ENCODE measurements at regions not wholly inside any gene's neighbourhood (a gene's known extent, or its start where the extent isn't known, plus 50 kb on each side); places are given as distances from the start of the nearest gene placed in this dataset.
A peak's percentile ranks its signal among the peaks of the same experiment; 100 is the strongest.

DNA sequence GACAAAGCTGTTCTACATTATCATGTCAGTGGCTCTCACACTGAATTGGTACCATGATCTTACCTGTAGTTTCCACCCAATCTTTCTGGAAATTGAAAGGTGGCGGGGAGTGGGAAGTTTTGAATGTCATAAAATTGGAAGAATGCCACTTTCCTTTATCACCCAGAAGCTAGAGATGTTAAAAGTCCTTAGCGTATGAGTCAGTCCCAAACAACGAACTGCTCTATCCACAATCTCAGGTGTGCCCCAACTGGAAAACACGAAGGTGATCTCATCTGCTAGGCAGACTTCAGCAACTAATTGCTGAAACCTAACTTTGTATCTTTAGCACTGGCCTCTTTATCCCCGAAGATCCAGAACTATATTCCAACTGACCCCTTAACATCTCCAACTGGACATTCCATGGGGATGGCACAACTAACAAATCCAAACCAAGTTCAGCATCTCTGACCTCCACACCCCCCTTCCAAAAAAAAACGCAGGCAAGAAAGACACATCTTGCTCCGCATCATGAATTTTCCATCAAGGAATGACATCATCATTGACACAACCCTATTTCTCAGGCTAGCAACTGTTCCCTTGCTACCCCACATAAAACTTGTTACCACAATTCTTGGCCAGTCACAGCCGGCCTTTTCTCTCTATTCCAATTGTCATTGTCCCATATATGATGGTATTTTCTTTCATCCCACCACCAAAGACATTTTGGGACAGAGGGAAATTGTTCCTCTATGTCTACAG lies 175.4 kb downstream of the KLF12 start:
- CTCF ChIA-PET = no interaction called here
- Mint-ChIP-seq H3K36me3 (peaks cover 11% of the 10 kb centered on the region), H3K9me3 (peaks cover 2% of the 10 kb centered on the region), H3K4me3 (no peak overlapping the region), H3K4me1 (peaks cover 9% of the 10 kb centered on the region), H3K27ac (no peak overlapping the region), H3K27me3 (no peaks in the 10 kb centered on the region)
- DNase-seq = no peak

DNA sequence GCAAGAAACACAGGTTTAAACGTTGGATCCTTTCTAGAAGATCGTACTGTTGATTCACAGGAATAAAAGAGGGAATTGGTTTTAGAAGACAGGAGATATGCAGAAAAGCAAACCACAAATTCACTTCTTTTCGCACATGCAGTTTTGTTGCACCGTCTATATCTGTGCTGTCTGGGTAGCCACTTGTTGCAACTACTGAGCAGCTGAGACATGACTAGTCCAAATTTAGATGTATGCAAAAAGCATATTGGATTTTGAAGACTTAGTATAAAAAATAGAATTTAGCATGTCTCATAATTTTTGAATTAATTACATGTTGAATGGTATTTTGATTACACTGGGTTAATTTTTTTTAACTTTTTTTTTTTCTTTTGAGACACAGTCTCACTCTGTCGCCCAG lies 176.3 kb downstream of the KLF12 start:
- no peak overlapping the region for H3K27ac Mint-ChIP-seq
- H3K36me3 Mint-ChIP-seq = peaks cover 11% of the 10 kb centered on the region
- peaks cover 9% of the 10 kb centered on the region for H3K4me1 Mint-ChIP-seq
- H3K4me3 Mint-ChIP-seq = no peak overlapping the region
- no peak for DNase-seq
- CTCF ChIA-PET = interaction anchor here (0.7 kb wide), 1 partner anchor 185 kb away, joined by 3 read pairs; no protein-coding TSS in a partner anchor
- peaks cover 2% of the 10 kb centered on the region for H3K9me3 Mint-ChIP-seq
- H3K27me3 Mint-ChIP-seq = no peaks in the 10 kb centered on the region

DNA sequence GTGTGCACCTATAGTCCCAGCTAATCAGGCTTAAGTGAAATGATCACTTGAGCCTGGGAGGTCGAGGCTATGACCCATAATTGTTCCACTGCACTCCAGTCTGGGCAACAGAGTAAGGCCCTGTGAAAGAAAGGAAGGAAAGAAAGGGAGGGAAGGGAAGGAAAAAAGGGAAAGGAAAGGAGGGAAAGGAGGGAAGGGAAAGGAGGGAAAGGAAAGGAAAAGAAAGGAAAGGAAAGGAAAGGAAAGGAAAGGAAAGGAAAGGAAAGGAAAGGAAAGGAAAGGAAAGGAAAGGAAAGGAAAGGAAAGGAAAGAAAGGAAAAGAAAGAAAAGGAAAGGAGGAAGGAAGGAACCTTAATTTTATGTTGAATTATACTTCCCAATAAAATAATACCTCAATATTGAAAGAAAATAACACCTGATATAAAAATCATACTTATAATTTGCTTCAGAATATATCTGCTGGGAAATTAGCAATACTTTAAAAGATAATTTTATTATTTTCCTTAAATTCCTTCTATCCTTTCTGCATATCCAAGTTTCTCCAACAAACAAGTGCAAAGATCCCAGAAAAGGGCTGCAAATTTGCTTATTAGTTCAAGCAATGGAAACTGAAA lies 177.3 kb downstream of the KLF12 start:
- Mint-ChIP-seq H3K4me1 (peaks cover 18% of the 10 kb centered on the region), H3K36me3 (peaks cover 10% of the 10 kb centered on the region), H3K27me3 (no peaks in the 10 kb centered on the region), H3K27ac (no peak overlapping the region), H3K4me3 (no peak overlapping the region), H3K9me3 (peaks cover 2% of the 10 kb centered on the region)
- no peak for DNase-seq
- CTCF ChIA-PET = no interaction called here

DNA sequence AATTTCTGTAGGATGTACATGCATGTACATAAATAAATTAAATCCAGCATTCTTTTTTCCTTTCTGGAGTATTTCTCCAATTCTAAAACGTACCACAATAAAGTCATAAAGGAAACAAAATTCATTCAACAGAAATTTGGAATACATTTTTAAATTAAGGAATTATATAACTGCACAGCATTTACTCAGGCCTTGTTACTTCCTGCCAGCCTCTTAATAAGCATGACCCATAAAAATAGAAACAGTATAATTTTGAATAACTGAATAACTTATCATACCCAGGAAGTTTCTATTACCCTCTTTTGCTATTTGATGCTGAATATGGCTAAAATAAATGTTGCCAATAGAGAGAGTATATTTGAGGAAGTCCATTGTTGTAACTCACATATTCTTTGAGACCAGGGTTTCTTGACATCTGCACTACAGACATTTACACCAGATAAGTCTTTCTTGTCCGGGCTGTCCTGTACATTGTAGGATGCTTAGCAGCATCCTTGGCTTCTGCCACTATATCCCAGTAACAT lies 178.2 kb downstream of the KLF12 start:
- H3K36me3 Mint-ChIP-seq = peaks cover 4% of the 10 kb centered on the region
- peaks cover 12% of the 10 kb centered on the region for H3K4me1 Mint-ChIP-seq
- DNase-seq = no peak
- H3K27ac Mint-ChIP-seq = no peak overlapping the region
- CTCF ChIA-PET = no interaction called here
- H3K27me3 Mint-ChIP-seq = no peaks in the 10 kb centered on the region
- no peak overlapping the region for H3K4me3 Mint-ChIP-seq
- H3K9me3 Mint-ChIP-seq = no peaks in the 10 kb centered on the region

DNA sequence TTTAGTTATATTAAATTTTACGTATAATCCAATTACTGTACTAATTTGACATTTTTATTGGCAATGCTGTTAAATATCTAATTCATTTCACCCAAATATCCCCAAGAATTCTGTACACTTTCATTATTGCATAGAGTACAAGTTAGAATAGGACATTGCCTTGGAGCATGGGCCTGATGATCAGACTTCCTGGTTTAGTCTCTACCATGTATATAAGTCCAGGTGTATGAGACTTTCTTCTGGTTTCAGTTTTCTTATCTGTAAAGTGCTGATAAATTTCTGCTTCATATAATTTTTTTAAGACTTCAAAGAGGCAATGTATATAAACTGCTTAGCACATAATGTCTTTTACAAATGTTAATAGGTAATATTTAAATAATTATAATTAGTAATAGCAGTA lies 179.4 kb downstream of the KLF12 start:
- Mint-ChIP-seq H3K4me3 (no peak overlapping the region), H3K9me3 (no peaks in the 10 kb centered on the region), H3K27me3 (no peaks in the 10 kb centered on the region), H3K4me1 (peaks cover 11% of the 10 kb centered on the region), H3K36me3 (peaks cover 6% of the 10 kb centered on the region), H3K27ac (no peak overlapping the region)
- CTCF ChIA-PET = no interaction called here
- DNase-seq = no peak

DNA sequence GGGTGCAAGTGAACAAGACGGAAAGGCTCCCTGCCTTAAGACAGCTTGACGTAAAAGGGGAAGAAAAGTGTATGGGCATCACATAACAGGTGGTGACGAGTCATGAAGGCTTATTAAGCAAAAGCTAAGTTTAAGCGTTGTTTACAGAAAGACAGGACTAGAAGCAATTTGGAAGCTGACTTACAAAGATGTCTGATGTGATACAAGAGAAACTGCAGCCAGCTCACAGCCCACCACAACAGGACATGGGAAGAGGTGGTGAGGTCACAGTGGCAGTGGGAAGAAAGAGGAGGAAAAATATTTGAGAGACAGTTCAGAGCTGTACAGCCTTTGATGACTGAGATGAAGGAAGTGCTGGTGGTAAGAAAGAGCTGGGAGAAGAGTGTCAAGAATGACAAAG lies 181.6 kb downstream of the KLF12 start:
- CTCF ChIA-PET = no interaction called here
- H3K9me3 Mint-ChIP-seq = no peaks in the 10 kb centered on the region
- H3K27me3 Mint-ChIP-seq = no peaks in the 10 kb centered on the region
- DNase-seq = no peak
- H3K4me1 Mint-ChIP-seq = peaks cover 24% of the 10 kb centered on the region
- peaks cover 12% of the 10 kb centered on the region for H3K36me3 Mint-ChIP-seq
- H3K4me3 Mint-ChIP-seq = no peak overlapping the region
- H3K27ac Mint-ChIP-seq = no peak overlapping the region

DNA sequence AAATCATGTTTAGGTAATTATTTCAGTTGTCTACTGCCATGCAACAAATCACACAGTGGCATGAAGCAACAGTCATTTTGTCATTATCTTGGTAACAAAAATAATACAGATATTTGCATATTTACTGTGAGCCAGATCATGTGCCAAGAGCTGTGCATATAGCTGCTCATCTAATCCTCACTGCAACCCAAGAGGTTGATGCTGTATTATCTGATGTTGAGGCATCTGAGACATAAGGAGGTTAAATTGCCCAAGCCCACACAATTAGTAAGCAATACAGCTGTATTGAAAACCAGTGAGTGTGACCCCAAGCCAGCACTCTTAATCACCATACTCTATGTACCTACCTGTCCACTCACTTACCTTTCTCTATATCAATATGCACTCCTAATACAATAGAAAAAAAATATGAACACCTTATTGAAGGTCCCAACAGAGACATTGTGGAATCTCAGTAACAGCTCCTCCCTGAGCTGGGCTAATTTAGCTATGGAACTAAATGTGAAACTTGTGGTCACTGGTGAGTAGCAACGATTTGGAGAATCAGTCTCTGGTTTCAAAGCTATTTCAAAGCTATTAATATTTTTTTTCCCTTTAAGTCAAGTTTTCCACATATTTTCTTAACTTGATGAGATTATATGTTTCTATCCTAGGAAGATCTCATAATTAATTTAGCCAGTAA lies 185.2 kb downstream of the KLF12 start:
- DNase-seq = no peak
- CTCF ChIA-PET = no interaction called here
- H3K4me1 Mint-ChIP-seq = peaks cover 35% of the 10 kb centered on the region
- H3K36me3 Mint-ChIP-seq = peaks cover 14% of the 10 kb centered on the region
- H3K9me3 Mint-ChIP-seq = no peaks in the 10 kb centered on the region
- H3K27ac Mint-ChIP-seq = no peak overlapping the region
- no peak overlapping the region for H3K4me3 Mint-ChIP-seq
- H3K27me3 Mint-ChIP-seq = no peaks in the 10 kb centered on the region

DNA sequence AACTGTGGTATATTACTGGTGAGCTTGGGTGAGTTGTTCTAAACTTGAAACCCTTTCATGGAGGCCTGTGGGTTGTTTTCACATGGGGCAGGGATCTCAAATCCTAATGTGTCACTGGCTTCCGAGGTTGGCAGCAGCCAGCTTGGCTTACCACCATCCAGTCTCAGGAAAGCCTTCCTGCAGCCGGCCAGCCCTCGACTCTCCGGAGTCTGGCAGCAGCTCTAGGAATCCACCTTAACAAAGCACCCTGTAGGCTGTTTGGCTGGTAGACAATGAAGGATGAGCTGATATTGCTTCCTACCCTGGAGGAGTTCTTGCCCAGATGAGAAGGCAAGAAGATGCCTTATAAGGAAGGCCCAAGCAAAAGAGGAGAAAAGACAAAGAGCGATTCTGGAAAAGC lies 188.3 kb downstream of the KLF12 start:
- H3K27ac Mint-ChIP-seq = no peak overlapping the region
- H3K36me3 Mint-ChIP-seq = peaks cover 32% of the 10 kb centered on the region
- no peak for DNase-seq
- H3K4me1 Mint-ChIP-seq = peaks cover 44% of the 10 kb centered on the region
- H3K9me3 Mint-ChIP-seq = no peaks in the 10 kb centered on the region
- no peaks in the 10 kb centered on the region for H3K27me3 Mint-ChIP-seq
- H3K4me3 Mint-ChIP-seq = no peak overlapping the region
- CTCF ChIA-PET = interaction anchor here (1.0 to 1.4 kb wide), 3 partner anchors 14 to 342 kb away, joined by 3 to 5 read pairs (median 4); no protein-coding TSS in a partner anchor

DNA sequence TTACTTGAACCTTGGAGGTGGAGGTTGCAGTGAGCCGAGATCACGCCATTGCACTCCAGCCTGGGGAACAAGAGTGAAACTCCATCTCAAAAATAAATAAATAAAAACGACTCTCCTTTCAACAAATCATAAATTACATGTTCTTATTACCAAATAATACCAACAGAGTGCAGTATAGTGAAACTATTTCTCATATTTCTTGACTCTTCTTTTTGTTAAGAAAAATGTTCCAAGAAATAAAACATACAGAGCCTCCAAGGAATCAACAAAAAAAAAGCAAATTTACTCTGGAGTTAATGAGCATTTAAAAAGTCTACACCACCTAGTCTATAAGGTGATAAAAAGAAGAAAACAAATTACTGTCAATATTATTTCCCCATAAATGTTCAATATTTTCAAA lies 188.8 kb downstream of the KLF12 start:
- Mint-ChIP-seq H3K4me1 (peaks cover 48% of the 10 kb centered on the region), H3K4me3 (no peak overlapping the region), H3K27me3 (no peaks in the 10 kb centered on the region), H3K36me3 (peaks cover 35% of the 10 kb centered on the region), H3K27ac (no peak overlapping the region), H3K9me3 (no peaks in the 10 kb centered on the region)
- CTCF ChIA-PET = interaction anchor here (1.4 kb wide), 1 partner anchor 343 kb away, joined by 5 read pairs; no protein-coding TSS in a partner anchor
- no peak for DNase-seq

DNA sequence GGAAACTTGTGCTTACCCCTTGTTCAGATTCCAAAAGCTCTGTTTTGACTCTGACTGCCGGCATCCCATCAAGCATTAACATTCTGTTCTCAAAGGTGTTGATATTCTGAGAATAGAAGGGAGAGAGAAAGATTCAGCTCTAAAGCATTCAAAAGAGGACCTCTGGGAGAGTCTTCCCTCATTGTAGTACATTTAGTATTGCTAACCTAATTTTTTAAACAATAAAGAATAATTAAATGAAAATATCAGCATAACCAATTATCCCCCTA lies 190.3 kb downstream of the KLF12 start:
- peak overlapping the region; percentile 76 for H3K27ac Mint-ChIP-seq
- DNase-seq = no peak
- H3K36me3 Mint-ChIP-seq = peaks cover 38% of the 10 kb centered on the region
- H3K27me3 Mint-ChIP-seq = no peaks in the 10 kb centered on the region
- H3K9me3 Mint-ChIP-seq = no peaks in the 10 kb centered on the region
- CTCF ChIA-PET = interaction anchor here (1.1 kb wide), 1 partner anchor 343 kb away, joined by 4 read pairs; no protein-coding TSS in a partner anchor
- H3K4me3 Mint-ChIP-seq = no peak overlapping the region
- H3K4me1 Mint-ChIP-seq = peaks cover 52% of the 10 kb centered on the region

DNA sequence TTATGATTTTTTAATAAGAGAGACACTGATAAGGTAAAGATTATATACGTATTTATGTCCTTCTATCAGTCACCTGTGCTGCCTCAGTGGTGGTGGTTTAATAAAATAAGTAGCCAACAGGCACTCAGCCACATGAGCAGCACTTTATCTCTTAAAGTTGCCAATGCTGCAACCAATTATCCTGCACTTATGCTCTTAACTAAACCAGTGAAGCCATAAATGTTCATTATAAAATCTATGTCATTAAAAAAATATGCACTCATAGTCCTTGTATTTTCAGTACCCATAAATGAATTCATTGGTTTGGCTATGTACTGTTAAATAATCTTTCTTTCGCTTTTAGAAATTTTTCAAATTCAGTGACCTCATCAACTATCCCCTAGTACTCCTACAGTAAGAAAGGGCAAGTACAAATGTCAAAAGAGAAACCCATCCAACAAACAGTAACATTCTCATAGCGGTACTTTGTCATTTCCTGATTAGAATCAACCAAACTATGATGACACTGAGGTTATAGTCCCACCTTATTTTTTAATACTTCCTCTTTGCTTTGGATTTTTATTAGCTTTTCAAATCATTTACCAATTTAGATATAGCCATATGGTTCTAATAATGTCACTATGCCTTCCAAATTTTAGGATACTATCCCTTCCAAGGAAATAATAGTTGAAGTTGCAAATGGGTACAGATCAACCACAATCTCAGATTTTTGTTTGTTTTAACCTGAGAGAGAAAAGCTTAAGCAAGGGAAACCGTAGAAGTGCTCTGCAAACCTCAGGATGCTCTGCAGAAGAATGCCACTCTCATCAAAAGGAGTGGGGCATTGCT lies 190.9 kb downstream of the KLF12 start:
- H3K27me3 Mint-ChIP-seq = no peaks in the 10 kb centered on the region
- CTCF ChIA-PET = interaction anchor here (1.1 to 2.2 kb wide), 2 partner anchors 343 to 344 kb away, joined by 4 to 6 read pairs; no protein-coding TSS in a partner anchor
- H3K27ac Mint-ChIP-seq = peak overlapping the region; percentile 76

DNA sequence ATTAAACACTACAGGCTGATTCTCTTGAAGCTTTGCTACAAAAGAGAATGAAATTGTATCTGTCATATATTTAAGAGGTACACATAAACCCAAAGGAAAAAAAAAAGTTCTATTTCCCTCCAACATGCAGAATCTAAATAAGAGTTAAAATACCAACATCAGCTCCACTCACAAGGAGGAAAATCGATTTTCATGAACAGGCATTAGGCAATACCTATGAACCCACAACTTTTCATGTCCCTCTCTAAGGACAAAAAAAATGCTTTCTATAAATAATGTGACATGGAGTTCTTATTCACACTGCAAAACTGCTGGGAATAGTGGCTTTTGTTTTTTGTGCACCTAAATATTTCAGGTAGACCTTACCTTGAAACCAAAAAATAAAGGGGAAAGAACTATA lies 192.5 kb downstream of the KLF12 start:
- Mint-ChIP-seq H3K4me1 (peaks cover 45% of the 10 kb centered on the region), H3K27ac (no peak overlapping the region), H3K4me3 (no peak overlapping the region), H3K27me3 (no peaks in the 10 kb centered on the region), H3K36me3 (peaks cover 33% of the 10 kb centered on the region), H3K9me3 (no peaks in the 10 kb centered on the region)
- no peak for DNase-seq
- CTCF ChIA-PET = interaction anchor here (2.2 kb wide), 1 partner anchor 345 kb away, joined by 6 read pairs; no protein-coding TSS in a partner anchor

More for the DNA sequence above, 190.9 kb downstream of the KLF12 start:
- Mint-ChIP-seq H3K4me1 (peaks cover 46% of the 10 kb centered on the region), H3K9me3 (no peaks in the 10 kb centered on the region), H3K36me3 (peaks cover 34% of the 10 kb centered on the region), H3K4me3 (no peak overlapping the region)
- DNase-seq = no peak

DNA sequence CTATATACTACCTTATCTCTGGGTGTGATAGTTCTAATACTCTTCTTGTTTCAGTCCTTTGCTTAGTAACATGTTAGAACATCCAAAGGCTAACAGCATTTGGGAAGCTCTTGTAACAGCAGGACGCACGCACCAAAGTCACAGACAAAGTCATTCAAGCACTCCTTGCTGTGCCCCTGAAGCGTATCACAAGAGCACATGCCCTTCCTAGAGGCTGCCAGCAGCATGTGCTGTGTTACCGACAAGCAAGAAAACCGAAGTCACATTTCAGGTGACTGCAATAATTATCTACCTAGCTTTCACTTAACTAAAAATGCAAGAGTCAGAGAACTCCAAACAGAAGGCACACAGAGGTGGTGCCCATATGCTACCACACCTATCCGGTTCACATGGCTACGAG lies 194.1 kb downstream of the KLF12 start:
- Mint-ChIP-seq H3K9me3 (no peaks in the 10 kb centered on the region), H3K4me1 (peaks cover 38% of the 10 kb centered on the region), H3K36me3 (peaks cover 42% of the 10 kb centered on the region), H3K27ac (peak overlapping the region; percentile 16), H3K27me3 (no peaks in the 10 kb centered on the region), H3K4me3 (no peak overlapping the region)
- CTCF ChIA-PET = no interaction called here
- DNase-seq = no peak

DNA sequence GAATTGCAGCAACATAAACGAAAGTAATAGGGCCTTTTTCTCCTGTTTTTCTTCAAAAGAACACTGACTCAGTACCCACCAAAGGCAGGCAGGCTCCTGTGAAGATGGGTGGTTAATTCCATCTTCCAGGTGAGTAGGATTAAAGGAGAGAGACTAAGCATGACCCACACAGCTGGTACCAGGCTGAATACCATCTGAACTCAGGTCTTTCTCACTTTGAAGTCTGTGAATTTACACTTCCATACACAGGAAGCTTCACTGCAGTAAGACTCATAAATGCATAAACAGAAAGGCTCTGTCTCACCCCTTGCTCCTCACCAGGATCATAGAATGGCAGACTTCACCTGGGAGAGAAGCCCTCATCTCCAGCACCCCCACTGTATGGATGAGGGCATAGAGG lies 194.6 kb downstream of the KLF12 start:
- no peaks in the 10 kb centered on the region for H3K9me3 Mint-ChIP-seq
- CTCF ChIA-PET = no interaction called here
- H3K36me3 Mint-ChIP-seq = peaks cover 42% of the 10 kb centered on the region
- H3K27me3 Mint-ChIP-seq = no peaks in the 10 kb centered on the region
- no peak overlapping the region for H3K4me3 Mint-ChIP-seq
- no peak overlapping the region for H3K27ac Mint-ChIP-seq
- DNase-seq = no peak
- peaks cover 39% of the 10 kb centered on the region for H3K4me1 Mint-ChIP-seq

Measured in activated naive CD4-positive, alpha-beta T cell treated with anti-CD3 and anti-CD28 coated beads, Interleukin-2, amount 10 ng/mL, durations not matched to agents 7 days and 5 days (primary cell).